GM19043 (cell line): ENCODE measurements at regions not wholly inside any gene's neighbourhood (a gene's known extent, or its start where the extent isn't known, plus 50 kb on each side); places are given as distances from the start of the nearest gene placed in this dataset.

Experiments
- ATAC-seq: cut with Tn5 transposase; IDR thresholded peaks from one replicate; pipeline ENCODE4 v1.9.1; 2021; ENCODE audit warnings: low read depth; ENCODE audit not compliant: unreplicated experiment

DNA sequence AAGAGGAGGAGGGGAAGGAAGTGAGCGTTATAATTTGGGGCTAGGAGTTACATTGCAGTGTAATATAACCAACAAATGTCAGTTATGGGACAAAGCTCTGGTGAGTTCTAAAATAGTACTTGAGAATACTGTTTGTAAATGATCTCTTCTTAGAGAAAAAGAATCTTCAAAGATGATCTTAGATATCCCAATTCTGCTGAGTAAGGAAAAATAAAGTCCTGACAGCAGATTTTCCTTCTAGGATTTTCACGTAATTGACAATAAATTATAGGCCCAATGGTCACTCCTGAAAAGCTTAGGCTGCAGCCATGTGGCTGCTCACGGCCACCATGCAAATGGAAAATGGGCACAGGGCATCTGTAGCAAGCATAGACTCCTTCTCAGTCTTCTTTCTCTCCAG lies 241.6 kb downstream of the SIPA1L2 start:
- ATAC-seq: no peak

DNA sequence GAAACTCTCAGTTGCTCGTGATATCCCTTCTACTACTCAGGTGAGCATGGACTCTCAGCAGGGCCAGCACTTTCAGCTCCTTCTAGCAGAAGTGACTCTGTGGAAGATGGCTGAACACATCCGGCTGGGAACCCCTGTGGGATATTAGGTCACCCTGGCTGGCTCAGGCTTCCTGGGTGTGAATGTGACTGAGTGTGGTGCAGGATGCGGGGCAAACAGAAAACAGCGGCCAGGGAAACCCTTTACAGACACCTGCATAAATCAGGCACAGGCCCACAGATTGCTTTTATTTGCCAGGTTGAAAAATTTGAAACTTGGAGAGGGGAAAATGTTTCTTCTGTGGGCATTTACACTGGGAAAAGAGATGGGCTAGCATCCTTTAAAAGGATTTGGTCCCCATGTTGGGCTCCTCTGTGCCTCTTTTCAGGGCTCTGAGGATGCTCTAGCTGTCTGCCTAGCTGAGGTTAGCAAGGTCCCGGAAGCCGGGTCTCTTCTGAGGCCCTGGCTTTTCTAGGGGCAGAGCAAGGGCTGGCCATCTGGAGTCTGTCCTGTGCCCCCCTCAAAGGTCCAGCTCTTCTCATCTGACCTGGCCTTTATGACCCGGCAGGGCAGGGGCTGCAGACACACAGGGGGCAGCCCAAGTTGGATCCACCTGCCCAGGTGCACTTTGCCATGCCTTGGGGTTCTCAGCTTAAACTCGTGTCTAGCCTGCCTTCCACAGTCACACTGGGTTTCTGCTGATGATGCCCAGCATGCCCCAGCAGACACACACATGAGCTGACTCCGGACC lies 243.0 kb downstream of the SIPA1L2 start:
- no peak for ATAC-seq

DNA sequence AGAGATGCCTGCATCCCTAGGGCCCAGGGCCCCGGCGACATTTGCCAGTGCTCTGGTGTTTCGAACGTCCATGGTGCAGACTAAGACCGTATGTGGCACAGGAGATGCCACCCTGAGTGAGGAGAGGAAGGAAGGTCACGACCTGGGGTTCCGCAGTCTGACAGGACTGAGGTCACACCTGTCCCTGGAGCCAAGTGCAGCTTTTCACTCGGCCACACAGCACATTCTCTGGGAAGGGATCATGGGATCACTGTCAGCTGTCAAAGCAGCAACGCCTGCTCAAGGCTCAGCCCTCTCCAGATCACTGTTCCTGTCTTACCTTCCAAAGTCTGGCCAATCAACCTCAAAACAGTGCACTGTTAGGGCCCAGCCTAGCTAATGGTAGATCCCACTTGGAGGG lies 243.6 kb downstream of the SIPA1L2 start:
- no peak for ATAC-seq

DNA sequence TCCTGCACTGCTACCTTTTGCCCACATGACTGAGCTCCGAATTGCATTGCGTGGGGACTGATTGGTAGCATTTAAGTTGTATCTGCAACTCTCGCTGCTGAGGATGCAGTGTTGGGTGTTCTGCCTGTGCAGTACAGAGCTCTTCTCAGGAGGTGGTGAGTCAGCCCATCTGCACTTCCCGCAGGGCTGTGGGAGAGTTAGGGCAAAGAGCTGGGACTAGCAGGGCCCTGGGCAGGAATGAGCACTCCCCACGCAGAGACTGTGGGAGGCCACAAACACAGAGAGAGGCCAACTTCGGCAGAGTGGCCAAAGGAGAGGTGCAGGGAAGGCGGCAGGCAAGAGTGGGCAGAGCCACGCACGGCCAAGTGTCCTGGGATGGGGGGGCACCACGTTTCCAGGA lies 244.7 kb downstream of the SIPA1L2 start:
- ATAC-seq: no peak

DNA sequence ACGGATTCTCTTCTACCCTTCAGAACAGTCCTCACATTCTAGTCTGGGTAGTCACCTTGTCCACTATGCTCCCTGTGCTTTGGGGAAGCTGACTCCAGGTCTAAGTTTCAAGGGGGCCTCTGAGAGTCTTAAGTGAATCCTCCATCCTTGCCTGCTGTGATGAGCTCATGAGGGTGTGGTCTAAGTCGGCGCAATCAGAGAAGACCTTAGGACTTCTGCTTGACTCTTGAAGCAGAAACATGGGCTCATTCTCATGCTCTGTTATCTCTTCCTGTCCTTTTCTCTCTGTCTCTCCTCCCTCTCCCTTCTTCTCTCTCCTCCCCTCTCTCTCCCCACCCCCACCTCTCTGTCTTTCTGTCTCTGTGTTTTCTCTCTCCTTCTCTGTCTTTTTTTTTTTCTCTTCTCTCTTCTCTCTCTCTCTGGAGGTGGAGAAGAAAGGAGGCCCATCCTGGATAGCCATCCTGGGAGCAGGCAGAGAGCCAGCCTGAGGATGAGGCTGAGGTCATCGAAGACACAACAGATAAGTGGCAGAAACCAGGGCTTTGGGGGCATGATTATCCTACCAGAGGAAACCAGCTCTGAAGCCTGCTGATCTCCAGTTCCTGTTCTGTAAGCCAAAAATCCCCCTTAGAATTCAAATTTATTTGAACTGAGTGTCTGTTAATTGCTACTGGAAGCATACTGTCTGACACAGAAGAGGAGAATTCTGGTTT lies 245.6 kb downstream of the SIPA1L2 start:
- no peak for ATAC-seq

DNA sequence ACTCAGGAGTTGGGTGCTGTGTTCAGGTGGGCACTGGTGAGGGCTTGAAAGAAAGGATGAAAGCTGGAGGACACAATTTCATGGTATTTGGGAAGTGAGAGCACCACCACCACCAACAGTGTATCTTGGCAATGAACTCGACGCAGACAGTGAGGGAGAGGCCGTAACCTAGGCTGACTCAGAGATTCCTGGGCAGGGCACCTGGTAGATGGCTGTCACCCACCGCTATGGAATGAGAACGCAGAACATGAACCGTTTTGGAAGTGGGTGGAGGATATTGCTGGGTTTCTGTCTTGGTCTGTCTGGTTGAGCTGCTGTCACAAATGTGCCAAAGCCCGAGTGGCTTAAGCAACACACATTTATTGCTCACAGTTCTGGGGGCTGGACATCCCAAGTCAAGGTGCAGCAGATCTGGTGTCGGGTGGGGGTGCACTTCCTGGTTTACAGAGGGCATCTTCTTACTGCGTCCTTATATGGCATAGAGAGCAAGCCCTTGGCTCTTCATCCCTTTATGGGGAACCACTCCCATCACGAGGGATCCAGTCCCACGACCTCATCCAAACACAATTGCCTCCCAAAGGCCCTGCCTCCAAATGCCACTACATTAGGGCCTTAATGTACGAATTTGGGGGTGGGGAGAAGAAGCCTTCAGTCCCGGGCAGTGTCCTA lies 246.3 kb downstream of the SIPA1L2 start:
- no peak for ATAC-seq

DNA sequence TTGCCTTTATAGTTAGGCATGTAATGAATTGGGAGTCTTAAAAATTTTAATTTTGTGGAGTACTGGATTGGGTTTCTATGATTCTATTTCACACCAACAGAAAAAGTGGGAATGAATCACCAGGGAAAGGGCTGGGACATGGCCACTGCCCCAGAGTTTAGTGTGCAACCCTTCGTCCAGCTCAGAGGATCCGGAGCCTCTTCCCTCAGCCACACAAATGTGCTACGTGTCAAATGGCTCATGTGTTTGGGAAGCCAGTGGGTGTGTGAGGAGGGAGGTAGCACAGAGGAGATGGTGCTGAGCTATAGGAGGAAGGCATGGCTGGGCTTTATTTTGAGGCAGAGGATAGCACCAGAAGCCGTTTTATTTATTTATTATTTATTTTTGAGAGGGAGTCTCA lies 247.3 kb downstream of the SIPA1L2 start:
- no peak for ATAC-seq

DNA sequence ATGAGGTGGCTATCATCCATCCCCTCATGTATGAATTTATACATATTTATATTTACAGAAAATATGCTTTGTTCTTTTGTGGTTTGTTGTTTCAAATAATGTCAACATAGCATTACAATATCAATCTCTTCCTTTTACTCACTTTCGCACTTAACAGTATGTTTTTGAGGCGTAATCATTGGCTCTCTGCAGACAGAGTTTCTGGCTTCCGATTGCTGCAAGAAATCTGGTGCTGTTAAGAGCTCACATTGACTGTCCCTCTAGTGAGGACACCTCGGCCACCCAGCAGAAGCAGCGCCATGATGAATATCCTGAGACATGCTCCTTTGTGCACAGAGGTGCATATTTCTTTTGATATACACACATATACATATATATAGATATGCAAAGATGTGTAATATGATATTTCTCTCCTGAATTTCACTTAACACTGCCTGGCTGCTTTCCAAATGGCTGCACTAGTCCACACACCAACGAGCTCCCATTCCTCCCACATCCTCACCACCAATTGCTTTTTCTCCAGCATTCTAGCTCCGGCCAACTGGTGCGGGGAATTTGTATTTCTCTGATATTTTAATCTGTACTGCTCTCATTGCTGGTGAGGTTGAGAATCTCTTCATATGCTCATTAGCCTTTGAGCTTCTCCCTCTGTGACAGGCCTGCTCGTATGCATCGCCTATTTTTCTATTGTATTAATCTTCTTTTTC lies 248.4 kb downstream of the SIPA1L2 start:
- ATAC-seq: no peak

DNA sequence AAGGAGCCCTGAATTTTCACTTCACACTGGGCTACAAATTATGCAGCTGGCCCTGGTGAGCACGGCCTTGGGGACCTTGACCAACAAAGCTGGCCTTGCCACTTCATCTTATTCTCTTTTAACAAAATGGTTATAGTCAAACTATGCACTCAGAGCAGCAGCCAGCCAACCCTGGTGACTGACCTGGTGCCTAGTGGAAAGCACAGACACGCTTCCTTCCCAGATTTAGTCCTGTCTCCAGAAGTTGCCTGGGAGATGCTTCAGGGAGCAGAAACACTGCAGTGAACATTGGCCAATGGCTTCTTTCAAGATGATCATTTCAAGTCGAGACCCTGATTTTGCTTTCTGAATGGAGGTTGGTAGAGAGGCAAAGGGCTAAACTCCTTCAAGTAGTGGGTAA lies 249.3 kb downstream of the SIPA1L2 start:
- ATAC-seq: no peak

DNA sequence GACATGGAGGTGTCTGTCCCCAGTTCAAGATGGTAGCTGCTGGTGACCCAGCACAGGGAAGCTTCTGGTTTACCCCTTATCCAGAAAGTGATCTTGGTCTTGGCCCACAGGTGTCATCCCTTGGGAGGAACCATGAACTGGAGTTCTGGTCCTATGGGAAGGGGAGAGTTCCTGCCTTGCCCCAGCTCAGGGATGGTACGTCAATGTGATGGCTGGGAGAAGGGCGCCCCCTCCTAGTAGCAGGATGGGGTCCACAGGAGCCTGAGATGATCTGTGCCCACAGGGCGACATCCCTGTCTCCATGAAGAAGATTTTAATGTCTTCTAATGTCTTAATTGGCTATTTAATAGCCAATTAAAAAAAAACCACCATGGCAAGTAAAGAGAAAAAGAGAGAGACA lies 249.8 kb downstream of the SIPA1L2 start:
- no peak for ATAC-seq

DNA sequence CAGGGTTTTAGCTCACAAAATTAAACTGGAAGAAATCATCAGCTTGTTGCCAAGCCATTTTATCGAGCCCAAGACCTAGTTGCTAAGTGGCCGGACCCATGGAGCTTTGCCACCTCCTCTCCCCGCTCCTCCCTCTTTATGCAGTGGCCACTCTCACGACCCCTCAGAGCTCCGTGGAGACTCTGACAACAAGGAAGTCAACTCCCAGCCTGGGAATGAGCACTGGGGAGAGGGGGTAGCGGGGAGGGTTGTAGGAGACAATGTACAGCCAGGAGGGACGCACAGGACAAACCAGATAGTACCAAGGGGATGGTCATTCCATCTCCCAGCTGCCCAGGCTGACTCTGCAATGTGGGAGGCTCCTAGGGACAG lies 250.9 kb downstream of the SIPA1L2 start:
- no peak for ATAC-seq

DNA sequence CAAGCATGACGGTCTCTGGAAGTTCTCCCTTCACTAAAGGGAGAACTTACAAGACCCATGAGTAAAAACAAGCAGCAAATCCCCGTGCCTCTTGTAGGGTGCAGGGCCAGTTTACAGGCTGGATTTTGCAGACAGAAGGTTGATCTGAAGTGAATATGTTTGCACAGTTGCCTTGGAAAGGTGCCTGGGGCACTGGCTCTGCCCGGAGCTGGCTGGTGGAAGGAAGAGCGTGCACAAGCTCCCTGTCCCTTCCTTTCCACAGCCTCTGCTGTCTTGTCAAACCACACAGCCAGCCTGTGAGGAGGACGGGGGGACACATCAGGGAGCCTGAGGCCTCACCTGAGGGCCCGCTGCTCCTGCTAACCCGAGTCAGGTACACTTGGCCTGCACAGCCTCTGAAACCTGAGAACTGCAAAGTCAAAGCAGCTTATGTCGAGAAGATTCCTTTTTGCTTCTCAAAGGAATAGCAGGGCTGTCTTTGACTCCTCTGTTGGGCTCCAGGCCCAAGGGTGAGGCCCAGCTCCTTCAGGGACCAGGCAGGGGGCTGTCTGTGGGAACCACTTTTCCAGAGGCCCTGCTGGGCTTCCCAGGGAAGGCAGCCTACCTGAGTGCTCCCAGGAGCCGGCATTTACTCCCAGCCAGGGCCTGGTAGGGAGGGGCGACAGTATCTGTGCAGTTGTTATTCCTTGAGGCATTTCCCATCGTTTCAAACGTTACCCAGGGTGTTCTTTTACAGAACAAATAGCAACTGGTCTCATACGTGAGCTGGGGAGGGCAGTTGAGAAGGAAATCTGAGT lies 251.5 kb downstream of the SIPA1L2 start:
- no peak for ATAC-seq

DNA sequence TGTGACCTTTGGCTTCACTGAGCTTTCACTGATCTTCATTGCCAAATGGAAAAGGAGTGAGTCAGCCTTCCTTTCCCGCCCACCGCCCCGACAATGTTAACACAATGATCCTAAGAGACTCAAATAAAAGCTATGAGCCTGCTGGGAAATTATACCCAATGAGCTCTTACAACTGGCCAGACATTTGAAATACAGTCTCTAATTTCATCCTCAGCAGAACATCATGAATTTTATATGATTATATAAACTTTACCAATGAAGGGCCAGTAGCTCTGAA lies 252.5 kb downstream of the SIPA1L2 start:
- ATAC-seq: no peak

DNA sequence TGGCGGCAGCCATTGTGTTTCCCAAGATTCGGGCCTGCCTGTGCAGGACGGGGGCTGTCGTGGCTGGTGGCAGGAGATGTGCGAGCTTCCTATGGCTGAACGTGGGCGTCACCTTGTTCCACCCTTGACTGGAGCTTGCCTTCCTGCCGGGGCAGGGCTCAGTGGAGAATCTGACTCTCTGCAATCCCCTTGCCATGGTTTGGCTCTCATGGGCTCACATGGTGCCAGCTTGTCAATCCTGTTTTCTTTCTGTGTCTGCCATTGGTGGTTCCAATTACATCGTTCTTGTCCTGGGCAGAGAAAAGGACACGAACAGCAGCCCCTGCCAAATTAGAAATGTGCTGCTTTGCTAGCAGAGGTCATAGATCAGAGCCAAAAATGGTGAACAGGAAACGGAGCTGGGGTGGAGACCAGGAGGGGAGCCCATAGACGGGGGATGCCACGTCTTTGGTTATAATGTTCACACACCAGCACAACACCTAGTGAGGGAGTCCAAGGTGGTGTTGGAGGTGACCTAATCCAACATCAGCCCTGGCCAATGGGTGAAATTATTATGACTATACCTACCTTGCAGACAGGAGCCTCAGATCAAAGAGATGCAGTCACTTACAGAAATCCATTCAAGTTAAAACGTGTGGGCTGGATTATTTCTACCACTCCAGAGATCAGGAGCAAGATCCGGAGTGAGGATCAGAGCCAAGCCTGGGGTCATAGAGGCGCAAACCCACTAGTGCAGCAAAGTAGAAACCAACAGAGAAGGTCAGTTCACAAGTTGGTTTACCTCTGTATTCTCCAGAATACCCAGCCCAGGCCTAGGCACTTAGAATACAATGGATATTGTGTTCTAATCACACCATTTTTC lies 253.1 kb downstream of the SIPA1L2 start:
- ATAC-seq: no peak

DNA sequence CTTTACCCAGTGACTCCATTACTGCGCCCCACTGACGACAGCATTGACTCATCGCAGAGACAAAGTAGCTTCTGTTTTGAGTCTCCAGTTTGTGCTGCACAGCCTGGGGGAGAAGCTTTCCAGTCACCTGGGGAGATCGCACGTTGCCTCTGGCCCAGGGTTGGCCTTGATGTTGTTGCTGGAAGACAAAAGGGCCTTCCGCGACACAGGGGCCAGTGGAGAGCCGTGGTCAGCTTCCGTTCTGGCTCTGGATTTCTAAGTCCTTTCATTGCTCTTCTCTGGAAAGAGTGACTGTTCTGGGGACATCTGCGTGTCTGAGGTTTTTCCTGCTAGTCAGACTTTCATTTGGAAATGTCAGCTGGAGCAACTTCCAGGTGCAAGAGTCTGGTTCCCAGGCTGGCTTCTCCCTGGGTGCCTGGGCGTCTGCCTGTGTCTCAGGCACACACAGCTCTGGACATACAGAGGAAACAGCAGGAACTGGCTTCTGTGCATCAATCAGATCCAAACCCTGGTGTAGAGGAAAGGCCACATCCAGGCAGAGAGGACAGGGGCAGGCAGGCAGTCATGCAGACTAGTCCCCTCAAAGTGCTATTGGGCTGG lies 257.0 kb downstream of the SIPA1L2 start:
- no peak for ATAC-seq

DNA sequence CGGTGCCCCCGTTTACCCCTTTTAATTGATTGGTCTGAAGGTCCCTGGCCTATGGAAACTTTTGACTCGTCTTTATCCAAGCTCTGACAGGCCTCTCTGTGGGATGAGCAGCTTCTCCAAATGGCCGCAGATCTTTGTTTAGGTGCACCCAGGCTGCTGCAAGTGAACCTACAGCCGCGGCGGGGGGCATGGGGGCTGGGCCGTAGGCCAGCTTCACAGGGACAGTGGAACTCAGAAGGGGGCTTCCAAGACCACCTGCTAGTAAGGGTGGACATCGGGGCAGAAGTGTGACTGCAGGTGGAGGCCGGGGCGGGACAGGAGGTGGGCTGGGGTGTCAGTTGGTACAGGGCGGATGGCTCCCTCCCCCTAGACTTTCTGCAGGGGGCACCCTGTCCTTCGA lies 257.5 kb downstream of the SIPA1L2 start:
- no peak for ATAC-seq

DNA sequence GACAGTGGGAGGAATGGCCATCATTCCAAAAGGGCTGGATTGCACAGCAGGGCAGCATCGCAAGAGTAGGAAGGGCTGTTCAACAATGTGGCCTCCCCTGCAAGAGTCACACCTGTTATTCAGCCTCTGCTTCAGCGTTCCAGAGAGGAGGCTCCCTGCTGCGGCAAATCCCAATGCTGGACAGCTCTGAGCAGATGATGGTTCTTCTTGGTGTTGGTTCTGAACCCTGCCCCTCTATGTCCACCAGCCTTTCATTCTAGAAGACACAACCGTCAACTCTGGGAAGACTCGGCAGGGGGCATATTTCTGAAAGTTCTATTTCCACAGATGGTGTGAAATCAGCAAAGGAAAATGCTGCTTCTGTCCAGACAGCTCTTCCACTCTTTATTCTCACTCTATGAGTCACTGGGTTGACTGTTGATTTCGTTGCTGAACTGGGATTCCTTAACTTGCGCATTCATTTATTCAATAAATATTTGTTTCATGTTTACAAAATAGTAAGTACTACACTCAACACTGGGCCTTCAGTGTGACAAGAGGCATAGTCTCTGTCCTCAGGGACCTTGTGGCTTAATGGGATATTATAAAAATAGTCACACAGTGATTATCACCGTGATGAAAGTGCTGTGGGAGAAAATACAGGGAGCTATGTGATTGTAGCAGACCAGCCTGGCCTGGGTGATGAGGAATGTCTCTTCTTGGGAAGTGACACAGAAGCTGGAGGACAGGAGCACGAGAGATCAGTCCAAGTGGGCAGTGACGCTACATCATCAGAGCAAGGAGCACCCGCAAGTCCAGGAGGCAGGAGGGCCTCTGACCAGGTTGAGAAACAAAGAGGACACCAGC lies 260.3 kb downstream of the SIPA1L2 start:
- no peak for ATAC-seq

DNA sequence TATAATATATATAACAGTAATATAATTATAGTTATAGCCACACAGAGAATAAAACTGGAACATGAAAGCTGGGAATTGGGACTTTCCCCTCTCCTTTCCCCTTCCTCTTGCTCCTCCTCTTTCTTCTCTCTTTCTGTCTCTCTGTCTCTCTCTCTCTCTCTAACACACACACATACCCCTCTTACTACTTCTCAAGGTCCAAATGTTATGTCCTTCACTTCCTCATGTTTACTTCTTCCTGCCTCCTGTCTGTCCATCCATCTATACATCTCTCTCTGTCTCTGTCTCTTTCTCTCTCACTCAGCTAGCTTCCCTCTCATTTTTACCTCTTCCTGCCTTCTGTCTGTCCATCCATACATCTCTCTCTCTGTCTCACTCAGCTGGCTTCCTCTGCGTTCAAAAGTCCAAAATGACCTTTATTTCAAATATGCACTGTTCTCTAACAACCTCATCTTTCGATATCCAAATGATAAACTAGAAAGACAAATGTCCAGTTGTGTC lies 261.1 kb downstream of the SIPA1L2 start:
- no peak for ATAC-seq
